IPS-NIHi7 (cell line): ENCODE measurements at regions not wholly inside any gene's neighbourhood (a gene's known extent, or its start where the extent isn't known, plus 50 kb on each side); places are given as distances from the start of the nearest gene placed in this dataset.

Experiments used
- DNase-seq: peaks from one replicate; pipeline ENCODE4 v3.0.0; 2012; ENCODE audit warnings: mixed read lengths; ENCODE audit errors: extremely low spot score

DNA sequence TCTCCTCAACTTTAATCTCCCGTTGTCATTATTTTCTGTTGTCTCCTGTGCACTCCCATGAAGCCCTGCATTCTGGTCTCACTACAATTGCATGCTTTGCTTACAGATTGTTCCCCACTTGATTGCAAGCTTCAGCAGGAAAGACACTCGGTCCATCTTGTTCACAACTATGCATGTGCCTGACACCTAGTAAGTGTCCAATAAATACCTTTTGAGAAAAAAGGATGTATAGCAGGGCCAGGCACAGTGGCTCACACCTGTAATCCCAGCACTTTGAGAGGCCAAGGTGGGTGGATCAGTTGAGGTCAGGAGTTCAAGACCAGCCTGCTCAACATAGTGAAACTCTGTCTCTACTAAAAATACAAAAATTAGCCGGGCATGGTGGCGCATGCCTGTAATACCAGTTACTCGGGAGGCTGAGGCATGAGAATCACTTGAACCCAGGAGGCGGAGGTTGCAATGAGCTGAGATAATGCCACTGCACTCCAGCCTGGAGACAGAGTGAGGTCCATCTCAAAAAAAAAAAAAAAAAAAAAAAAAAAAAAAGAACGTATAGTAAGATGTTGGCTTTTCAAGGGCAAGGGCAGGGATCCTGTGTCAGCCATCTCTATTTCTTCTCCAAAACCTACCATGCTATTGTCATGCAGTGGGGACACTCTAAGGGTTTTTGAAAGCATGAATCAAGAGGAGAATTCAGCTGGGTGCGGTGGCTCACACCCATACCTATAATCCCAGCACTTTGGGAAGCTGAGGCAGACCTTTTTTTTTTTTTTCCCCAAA, 338.3 kb downstream of the MYCN start:
- no peak for DNase-seq

DNA sequence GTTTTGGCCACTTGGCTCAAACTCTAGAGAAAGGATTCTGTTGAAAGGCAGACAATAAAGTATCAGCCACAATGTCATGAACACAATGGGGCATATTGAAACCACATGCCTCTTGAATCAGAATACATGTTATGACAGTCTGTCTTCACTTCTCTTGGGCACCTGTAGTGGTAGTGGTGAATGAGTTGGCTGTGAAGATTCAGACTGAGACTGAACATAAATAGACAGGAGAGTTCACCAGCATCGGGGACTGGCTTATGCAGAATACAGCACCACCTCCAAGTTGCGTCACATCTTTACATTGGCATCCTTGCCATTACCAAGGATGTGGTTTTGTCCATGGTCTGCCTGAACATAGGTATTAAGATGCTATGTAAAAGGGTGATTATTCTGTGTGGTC, 336.8 kb downstream of the MYCN start:
- DNase-seq, result no peak

GRCh38 chr2:16275661-16276060, 335.3 kb downstream of the MYCN start:
- no peak for DNase-seq

DNA sequence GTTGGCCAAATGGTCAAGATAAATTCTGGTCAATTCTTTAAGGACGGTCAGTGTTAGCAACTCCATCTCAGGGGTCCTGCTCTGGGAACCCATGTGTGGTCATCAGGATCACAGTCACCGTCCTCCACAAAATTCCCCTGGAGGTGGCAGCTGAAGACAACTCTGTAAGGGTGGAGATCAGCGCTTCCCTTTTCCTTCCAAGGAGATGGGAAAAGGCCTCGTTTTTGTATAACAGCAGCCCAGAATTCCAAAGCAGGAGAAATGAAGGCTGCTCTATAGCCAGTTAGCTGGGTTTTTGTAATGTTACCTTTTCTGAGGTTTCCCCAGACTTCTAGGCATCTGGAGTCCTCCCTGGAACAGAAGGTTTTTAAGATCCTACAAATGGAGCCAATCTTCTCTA, 334.8 kb downstream of the MYCN start:
- DNase-seq, result no peak

GRCh38 chr2:16273111-16273510, 332.8 kb downstream of the MYCN start:
- no peak for DNase-seq

DNA sequence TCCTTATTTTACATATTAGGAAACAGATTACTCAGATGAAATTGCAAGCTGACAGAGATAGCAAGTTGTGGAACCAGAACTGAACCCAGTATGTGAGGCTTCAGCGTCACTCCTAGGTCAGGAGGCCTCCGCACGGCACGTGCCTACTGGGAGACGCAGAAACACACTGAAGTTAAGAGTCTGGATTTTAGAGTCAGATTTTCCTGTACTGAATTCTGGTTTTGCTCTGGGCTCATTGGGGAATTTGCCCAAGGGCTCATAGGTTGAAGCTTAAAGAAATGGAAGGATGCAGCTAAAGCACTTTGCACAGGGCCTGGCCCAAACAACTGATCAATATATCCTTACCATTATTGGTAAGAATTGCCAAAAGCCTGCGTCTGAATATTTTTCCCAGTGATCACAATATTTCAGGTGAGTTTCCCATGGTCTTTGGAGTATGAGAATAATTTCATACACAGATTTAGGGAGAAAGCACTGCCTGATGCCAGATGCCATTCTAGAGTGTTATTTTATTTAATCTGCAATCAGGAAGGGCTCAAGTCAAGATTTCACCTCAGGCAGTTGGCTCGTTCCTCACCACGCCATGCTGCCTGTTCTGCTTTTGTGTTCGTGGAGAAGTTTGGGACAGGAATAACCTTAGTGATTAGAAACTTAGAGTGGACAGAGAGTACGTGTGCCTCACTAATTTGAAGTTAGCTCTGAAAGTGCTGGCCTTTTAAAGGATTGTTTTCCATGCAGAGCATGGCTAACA, 331.9 kb downstream of the MYCN start:
- DNase-seq, result no peak

- DNase-seq, result no peak
These were observed 331.0 kb downstream of the MYCN start for GRCh38 chr2:16271231-16271896.

GRCh38 chr2:16270441-16270840, 330.1 kb downstream of the MYCN start:
- DNase-seq, result no peak

DNA sequence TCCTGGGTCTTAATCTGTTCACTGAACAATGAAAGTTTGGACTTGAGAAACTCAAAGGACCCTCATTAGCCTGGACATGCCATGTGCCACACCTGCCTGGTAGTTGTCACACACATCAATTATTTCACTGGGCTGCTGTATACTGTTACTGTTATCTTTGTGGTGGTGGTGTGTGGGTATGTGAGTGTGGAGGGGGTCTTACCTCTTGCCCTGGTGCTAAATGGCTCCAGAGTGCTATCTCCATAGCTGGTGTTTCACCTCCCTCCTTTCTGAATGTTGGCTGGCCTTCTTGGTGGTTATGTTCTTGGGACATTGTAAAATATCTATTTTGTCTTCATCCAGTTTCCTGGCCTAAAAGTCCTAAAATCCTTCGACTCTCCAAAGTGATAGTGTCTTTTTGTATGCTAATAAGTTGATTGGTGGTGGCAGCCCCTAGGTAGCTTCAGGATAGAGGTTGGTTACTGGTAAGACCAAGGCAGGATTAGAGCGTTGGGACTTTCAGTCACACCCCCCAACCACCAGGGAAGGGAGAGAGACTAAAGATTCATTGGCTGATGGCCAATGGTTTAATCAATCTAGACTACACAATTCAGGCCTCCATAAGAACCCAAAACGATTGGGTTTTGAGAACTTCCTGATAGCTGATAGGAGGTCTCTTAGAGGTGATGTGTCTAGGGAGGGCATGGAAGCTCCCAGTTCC, 328.1 kb downstream of the MYCN start:
- no peak for DNase-seq

DNA sequence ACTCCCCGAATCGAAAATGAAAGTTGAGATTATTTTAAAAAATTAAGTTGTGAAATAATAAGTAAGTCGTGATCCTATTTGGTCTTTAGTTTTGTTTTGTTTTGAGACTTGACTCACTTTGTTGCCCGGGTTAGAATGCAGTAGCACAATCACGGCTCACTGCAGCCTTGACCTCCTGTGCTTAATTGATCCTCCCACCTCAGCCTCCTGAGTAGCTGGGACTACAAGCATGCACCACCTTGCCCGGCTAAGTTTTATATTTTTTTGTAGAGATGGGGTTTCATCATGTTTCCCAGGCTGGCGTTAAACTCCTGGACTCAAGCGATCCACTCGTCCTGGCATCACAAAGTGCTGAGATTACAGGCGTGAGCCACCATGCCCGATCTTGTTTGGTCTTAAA, 326.2 kb downstream of the MYCN start:
- no peak for DNase-seq

DNA sequence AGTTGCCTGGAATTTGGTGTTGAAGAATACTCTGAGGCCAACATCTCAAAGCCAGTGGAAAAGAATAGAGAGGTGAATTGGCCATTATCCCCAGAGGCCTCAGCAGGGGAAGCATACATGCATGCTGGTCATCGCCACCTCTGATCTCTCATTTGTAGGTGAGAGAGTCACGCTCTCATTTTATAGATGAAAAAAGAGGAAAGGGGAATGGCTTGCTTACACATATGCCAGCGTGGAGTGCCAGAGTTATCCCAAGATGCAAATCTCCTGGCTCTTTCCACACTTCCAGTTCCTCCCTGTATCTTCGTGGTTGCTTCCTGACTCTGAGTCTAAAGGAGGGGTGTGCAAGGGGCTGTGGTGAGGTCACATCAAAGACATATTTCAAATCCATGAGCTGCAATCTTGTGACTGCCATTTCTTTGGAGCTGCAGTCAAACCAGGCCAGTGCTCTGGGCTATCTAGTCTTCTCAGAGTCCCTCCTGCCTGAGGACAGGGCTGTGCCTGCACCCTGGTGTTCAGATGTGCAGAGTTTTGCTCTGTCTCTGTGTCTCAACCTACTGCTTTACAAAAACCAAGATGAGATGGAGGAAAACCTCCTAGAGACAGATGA, 324.7 kb downstream of the MYCN start:
- DNase-seq, result no peak

DNA sequence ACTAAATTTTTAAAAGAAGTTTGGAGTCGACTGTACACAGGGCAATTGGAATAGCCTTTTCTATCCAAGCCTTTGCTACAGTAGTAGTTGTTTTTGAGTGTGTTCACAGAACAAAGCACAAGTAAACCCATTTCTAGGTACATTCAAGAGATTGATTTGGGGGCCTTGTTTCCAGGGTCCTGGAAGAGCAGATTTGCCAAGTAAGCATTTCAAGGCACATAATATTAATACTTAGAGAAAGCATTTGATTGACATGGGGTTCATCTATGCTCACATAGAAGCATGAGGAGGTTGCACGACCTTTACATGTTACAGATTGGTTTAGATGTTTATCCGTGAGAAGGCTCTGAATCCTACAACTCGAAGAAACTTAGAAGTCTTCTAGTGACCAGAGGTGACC, 324.1 kb downstream of the MYCN start:
- DNase-seq, result no peak

- no peak for DNase-seq
These were observed 323.0 kb downstream of the MYCN start for GRCh38 chr2:16263241-16263890.

DNA sequence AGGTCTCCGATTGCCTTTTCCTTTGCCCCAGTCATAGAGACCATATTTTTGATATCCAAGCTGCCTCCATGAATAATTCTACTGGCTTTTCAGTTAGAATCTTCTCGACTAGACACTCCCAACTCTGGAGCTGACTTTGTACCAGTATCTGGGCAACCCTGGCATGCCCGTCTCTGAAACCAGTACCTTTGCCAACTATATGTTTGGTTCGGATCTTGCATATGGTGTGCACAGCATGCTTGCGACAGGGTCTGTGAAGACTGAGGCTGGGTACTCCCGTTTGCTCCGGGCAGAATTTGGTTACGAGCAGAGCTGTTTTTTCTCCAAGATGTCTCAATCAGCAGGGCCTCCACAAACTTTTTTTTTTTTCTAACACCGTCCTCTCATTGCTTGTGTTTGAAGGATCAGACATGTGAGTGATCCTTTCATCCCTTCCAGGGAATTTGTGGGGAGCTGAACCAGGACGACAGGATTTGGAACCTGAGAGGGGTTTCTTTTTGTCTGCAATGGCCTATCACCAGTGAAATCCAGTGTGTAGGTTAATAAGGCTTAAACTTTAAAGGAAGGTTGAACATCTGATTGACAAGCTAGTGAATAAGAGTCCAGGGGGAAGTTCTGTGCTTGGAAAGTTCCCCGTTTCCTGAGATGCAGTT, 322.3 kb downstream of the MYCN start:
- DNase-seq, result no peak

- no peak for DNase-seq
These were observed 321.4 kb downstream of the MYCN start for GRCh38 chr2:16261791-16262190.

DNA sequence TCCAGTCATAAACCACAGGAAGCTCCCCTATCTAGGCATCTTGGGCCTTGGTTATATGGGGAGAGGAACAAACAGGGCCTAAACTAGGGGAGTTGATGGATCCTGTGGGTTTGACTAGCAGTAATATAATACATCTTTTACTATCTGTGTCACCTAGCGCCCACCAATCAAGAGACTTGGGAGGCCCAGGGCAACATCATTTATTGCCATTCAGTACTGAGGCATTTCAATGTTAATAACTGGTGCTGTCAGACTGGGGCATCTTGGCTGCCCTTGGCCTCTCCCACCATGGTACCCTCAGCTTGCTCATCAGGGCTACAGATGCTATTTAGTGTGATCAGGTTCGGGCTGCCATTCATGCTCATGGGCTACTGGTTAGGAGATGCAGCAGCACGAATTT, 320.7 kb downstream of the MYCN start:
- DNase-seq, result no peak

DNA sequence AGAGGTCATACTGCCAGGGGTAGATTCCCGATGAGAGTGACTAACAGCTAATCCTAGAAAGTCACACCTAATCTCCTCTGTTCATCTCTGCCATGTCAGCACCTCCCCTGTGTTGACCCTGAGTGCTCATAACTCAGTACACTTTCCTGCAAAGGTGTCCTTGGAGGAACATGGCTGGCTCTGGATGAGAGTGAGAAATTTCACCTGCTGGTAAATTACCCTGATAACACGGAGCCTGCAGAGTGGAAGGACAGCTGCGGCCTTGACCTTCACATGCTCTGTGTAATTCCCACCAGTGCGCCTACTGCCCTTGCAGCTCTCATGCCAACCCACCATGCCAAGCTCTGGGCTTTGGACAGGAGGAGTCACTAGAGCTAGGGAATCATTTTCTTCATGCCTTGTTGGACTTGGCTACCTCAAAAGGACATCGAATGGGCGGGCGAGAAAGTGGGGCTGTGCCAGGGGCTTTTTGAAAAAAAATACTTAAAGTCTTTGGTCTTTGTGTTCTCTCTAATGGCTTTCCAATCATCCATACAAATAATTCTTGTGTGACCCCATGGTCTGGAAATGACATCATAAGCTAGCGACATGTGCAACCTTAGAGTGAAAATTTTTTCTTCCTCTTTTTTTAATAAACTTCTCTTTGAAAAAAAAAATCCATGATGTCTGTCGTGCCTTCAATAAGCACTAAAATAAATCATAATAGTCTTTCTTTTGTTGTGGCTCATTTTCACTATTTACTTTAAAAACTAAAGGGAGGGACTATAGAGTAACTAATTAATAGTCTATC, 319.9 kb downstream of the MYCN start:
- no peak for DNase-seq

GRCh38 chr2:16259010-16259409, 318.7 kb downstream of the MYCN start:
- DNase-seq, result no peak

GRCh38 chr2:16258350-16258749, 318.0 kb downstream of the MYCN start:
- DNase-seq, result no peak
